ENCODE measurements at regions not wholly inside any gene's neighbourhood (a gene's known extent, or its start where the extent isn't known, plus 50 kb on each side); places are given as distances from the start of the nearest gene placed in this dataset.

DNA sequence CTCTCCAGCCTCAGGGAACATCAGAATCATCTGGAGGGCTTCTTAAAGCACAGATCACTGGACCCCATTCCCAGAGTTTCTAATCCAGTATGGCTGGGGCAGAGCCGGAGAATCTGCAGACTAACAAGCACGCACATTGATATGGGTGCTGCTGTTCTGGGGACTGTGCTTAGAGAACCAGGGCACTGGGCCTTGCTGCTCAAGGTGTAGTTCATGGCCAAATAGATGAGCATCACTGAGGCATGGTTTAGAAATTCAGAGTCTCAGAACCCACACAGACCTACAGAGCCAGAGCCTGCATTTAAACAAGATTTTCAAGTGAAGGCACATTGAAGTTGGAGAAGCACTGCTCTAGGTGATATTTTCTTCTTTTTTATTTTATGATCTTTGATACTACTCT lies 376.8 kb upstream of the PHF14 start:
- Histone ChIP-seq H2AFZ (ENCODE audit: low read depth, low read length, poor library complexity, severe bottlenecking) (no peak overlapping the region), H3K27me3 (ENCODE audit: insufficient read depth, low read length) (no peaks in the 10 kb centered on the region), H3K36me3 (ENCODE audit: control insufficient read depth in 1 of 2, insufficient read depth in 2 of 2, low read length in 2 of 2) (no peaks in the 10 kb centered on the region), H3K4me2 (ENCODE audit: low read length) (no peak overlapping the region), H3K79me2 (ENCODE audit: insufficient read depth, low read length) (no peaks in the 10 kb centered on the region), H3K9ac (ENCODE audit: low read length) (no peak overlapping the region), H3K27ac (ENCODE audit: low read depth, low read length) (no peak overlapping the region), H3K4me1 (ENCODE audit: control insufficient read depth in 1 of 2, insufficient read depth in 2 of 2, low read length in 2 of 2) (no peaks in the 10 kb centered on the region), H3K9me3 (ENCODE audit: control insufficient read depth in 1 of 2, insufficient read depth in 1 of 2, low read depth in 1 of 2, low read length in 2 of 2) (no peaks in the 10 kb centered on the region), H4K20me1 (ENCODE audit: insufficient read depth) (no peaks in the 10 kb centered on the region), H3K9me2 (ENCODE audit: insufficient read depth) (no peaks in the 10 kb centered on the region), H3K4me3 (replicated peaks in 1 of 2; ENCODE audit: low read depth in 1 of 2, low read length in 2 of 2) (no peak overlapping the region)
- intact Hi-C loops (cut with micrococcal nuclease): no loop called here
- ChIA-PET POLR2A (no interaction called here), RAD21 (ENCODE audit: low non-redundant PET in 1 of 2, low total read pairs in 2 of 2, uncharacterized antibody in 2 of 2, unreplicated experiment in 2 of 2) (no interaction called here), CTCF (no interaction called here)
- no peak for ATAC-seq
- no TSS peak for BruUV-seq (replicated peaks)
- TF ChIP-seq EZH2 (IDR thresholded peaks at IDR 0.05) (no peak), POLR2A (IDR thresholded peaks at IDR 0.05; ENCODE audit: borderline replicate concordance, extremely low read depth, insufficient read depth, insufficient read length) (no peak), EGR1 (IDR thresholded peaks at IDR 0.05; ENCODE audit: low read depth) (no peak), SRF (IDR thresholded peaks at IDR 0.05; ENCODE audit: low read depth) (no peak), POLR2AphosphoS5 (IDR thresholded peaks at IDR 0.05; ENCODE audit: low read depth, low read length) (no peak), CEBPB (IDR thresholded peaks at IDR 0.05; ENCODE audit: low read depth) (no peak), ELF1 (IDR thresholded peaks at IDR 0.05; ENCODE audit: borderline replicate concordance, low read depth) (no peak)
- TF ChIP-seq, protein P1, sequence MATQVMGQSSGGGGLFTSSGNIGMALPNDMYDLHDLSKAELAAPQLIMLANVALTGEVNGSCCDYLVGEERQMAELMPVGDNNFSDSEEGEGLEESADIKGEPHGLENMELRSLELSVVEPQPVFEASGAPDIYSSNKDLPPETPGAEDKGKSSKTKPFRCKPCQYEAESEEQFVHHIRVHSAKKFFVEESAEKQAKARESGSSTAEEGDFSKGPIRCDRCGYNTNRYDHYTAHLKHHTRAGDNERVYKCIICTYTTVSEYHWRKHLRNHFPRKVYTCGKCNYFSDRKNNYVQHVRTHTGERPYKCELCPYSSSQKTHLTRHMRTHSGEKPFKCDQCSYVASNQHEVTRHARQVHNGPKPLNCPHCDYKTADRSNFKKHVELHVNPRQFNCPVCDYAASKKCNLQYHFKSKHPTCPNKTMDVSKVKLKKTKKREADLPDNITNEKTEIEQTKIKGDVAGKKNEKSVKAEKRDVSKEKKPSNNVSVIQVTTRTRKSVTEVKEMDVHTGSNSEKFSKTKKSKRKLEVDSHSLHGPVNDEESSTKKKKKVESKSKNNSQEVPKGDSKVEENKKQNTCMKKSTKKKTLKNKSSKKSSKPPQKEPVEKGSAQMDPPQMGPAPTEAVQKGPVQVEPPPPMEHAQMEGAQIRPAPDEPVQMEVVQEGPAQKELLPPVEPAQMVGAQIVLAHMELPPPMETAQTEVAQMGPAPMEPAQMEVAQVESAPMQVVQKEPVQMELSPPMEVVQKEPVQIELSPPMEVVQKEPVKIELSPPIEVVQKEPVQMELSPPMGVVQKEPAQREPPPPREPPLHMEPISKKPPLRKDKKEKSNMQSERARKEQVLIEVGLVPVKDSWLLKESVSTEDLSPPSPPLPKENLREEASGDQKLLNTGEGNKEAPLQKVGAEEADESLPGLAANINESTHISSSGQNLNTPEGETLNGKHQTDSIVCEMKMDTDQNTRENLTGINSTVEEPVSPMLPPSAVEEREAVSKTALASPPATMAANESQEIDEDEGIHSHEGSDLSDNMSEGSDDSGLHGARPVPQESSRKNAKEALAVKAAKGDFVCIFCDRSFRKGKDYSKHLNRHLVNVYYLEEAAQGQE (IDR thresholded peaks at IDR 0.05; ENCODE audit: low read depth): no peak
- DNase-seq (ENCODE audit: low read depth, low spot score): no peak

- no peak overlapping the region for H2AFZ ChIP-seq (ENCODE audit: low read depth, low read length, poor library complexity, severe bottlenecking)
- H3K4me3 ChIP-seq (replicated peaks in 1 of 2; ENCODE audit: low read depth in 1 of 2, low read length in 2 of 2): no peak overlapping the region
- no peaks in the 10 kb centered on the region for H3K4me1 ChIP-seq (ENCODE audit: control insufficient read depth in 1 of 2, insufficient read depth in 2 of 2, low read length in 2 of 2)
- no peak overlapping the region for H3K4me2 ChIP-seq (ENCODE audit: low read length)
- CTCF ChIA-PET: no interaction called here
- no peaks in the 10 kb centered on the region for H4K20me1 ChIP-seq (ENCODE audit: insufficient read depth)
- POLR2A ChIA-PET: no interaction called here
- no peaks in the 10 kb centered on the region for H3K36me3 ChIP-seq (ENCODE audit: control insufficient read depth in 1 of 2, insufficient read depth in 2 of 2, low read length in 2 of 2)
- intact Hi-C loops (cut with micrococcal nuclease): no loop called here
- no peaks in the 10 kb centered on the region for H3K9me3 ChIP-seq (ENCODE audit: control insufficient read depth in 1 of 2, insufficient read depth in 1 of 2, low read depth in 1 of 2, low read length in 2 of 2)
- H3K27me3 ChIP-seq (ENCODE audit: insufficient read depth, low read length): no peaks in the 10 kb centered on the region
- RAD21 ChIA-PET (ENCODE audit: low non-redundant PET in 1 of 2, low total read pairs in 2 of 2, uncharacterized antibody in 2 of 2, unreplicated experiment in 2 of 2): no interaction called here
- H3K79me2 ChIP-seq (ENCODE audit: insufficient read depth, low read length): no peaks in the 10 kb centered on the region
- DNase-seq (ENCODE audit: low read depth, low spot score) (no peak), ATAC-seq (no peak)
- no peak overlapping the region for H3K9ac ChIP-seq (ENCODE audit: low read length)
- no peak overlapping the region for H3K27ac ChIP-seq (ENCODE audit: low read depth, low read length)
- BruUV-seq (replicated peaks): no TSS peak
- no peaks in the 10 kb centered on the region for H3K9me2 ChIP-seq (ENCODE audit: insufficient read depth)
- TF ChIP-seq EZH2 (IDR thresholded peaks at IDR 0.05) (no peak), CBX3 (IDR thresholded peaks at IDR 0.05; ENCODE audit: low read depth) (no peak), POLR2A (IDR thresholded peaks at IDR 0.05; ENCODE audit: borderline replicate concordance, extremely low read depth, insufficient read depth, insufficient read length) (no peak), POLR2AphosphoS5 (IDR thresholded peaks at IDR 0.05; ENCODE audit: low read depth, low read length) (no peak), CEBPB (IDR thresholded peaks at IDR 0.05; ENCODE audit: low read depth) (no peak), JUND (IDR thresholded peaks at IDR 0.05) (no peak), RAD21 (IDR thresholded peaks at IDR 0.05; ENCODE audit: low read depth) (no peak), YY1 (IDR thresholded peaks at IDR 0.05; ENCODE audit: extremely low read depth, insufficient replicate concordance, low read depth, low read length) (no peak)
- TF ChIP-seq, protein P1 (IDR thresholded peaks at IDR 0.05; ENCODE audit: low read depth): no peak
These were observed 369.5 kb upstream of the PHF14 start for GRCh38 chr7:10604128-10604527.
